CD4-positive, CD25-positive, alpha-beta regulatory T cell (primary cell): ENCODE measurements at regions not wholly inside any gene's neighbourhood (a gene's known extent, or its start where the extent isn't known, plus 50 kb on each side); places are given as distances from the start of the nearest gene placed in this dataset.

Experiments used
- ATAC-seq, 2 donors: fragments of 150-1000 bp; cut with Tn5 transposase; one replicate each; pipeline ENCODE4 v1.10.0; 2021; ENCODE audit warnings: low read depth in 2 of 2, moderate number of reproducible peaks in 2 of 2, moderate library complexity in 1 of 2
- DNase-seq, 3 donors: peaks; one replicate each; pipeline versions ENCODE4 v3.0.0 to v3.0.0-alpha.2; 2012 to 2022; ENCODE audit warnings: mixed read lengths in 1 of 3
- H3K27ac ChIP-seq: one replicate; pipeline ENCODE4 v1.7.0; 2013; ENCODE audit warnings: mild to moderate bottlenecking, low read length; ENCODE audit not compliant: insufficient read depth, poor library complexity, severe bottlenecking
- H3K27me3 ChIP-seq: one replicate; pipeline ENCODE4 v1.7.0; 2013; ENCODE audit warnings: low read length; ENCODE audit not compliant: control insufficient read depth, insufficient read depth
- H3K36me3 ChIP-seq: one replicate; pipeline ENCODE4 v1.7.0; 2013; ENCODE audit warnings: mild to moderate bottlenecking, low read length, moderate library complexity; ENCODE audit not compliant: control insufficient read depth, insufficient read depth
- H3K4me1 ChIP-seq: 2 replicates; pipeline ENCODE4 v1.7.0; 2013; ENCODE audit warnings: mild to moderate bottlenecking, low read length; ENCODE audit not compliant: insufficient read depth, control insufficient read depth, poor library complexity, severe bottlenecking
- H3K4me3 ChIP-seq: one replicate; pipeline ENCODE4 v1.7.0; 2013; ENCODE audit warnings: low read depth, mild to moderate bottlenecking, low read length, moderate library complexity
- H3K9me3 ChIP-seq, 2 experiments: 1 replicate in 1 of 2; 2 replicates in 1 of 2; pipeline ENCODE4 v1.7.0; 2013; ENCODE audit warnings: low read length in 2 of 2, mild to moderate bottlenecking in 1 of 2, moderate library complexity in 1 of 2; ENCODE audit not compliant: control insufficient read depth in 2 of 2
- H3K27ac Mint-ChIP-seq, 3 donors: one replicate each; pipeline ENCODE4 v1.8.0; 2020 to 2022; ENCODE audit warnings: mild to moderate bottlenecking in 3 of 3, mixed read lengths in 3 of 3, moderate library complexity in 2 of 3
- H3K27me3 Mint-ChIP-seq: one replicate; pipeline ENCODE4 v1.8.0; 2022; ENCODE audit warnings: mild to moderate bottlenecking, mixed read lengths
- H3K36me3 Mint-ChIP-seq: one replicate; pipeline ENCODE4 v1.8.0; 2020; ENCODE audit warnings: mixed read lengths
- H3K4me1 Mint-ChIP-seq, 4 donors: one replicate each; pipeline ENCODE4 v1.8.0; 2020 to 2022; ENCODE audit warnings: mixed read lengths in 4 of 4, mild to moderate bottlenecking in 1 of 4
- H3K4me3 Mint-ChIP-seq, 4 donors: one replicate each; pipeline ENCODE4 v1.8.0; 2020 to 2022; ENCODE audit warnings: mild to moderate bottlenecking in 4 of 4, mixed read lengths in 4 of 4, moderate library complexity in 3 of 4
- H3K9me3 Mint-ChIP-seq, 7 donors: one replicate each; pipeline ENCODE4 v1.8.0; 2020 to 2022; ENCODE audit warnings: mixed read lengths in 7 of 7, mild to moderate bottlenecking in 3 of 7, moderate library complexity in 2 of 7

GRCh38 chr7:84612981-84613681, 418.5 kb upstream of the SEMA3A start:
- DNase-seq, result no peak
- Histone ChIP-seq H3K36me3 (no peaks in the 10 kb centered on the region), H3K4me1 (no peaks in the 10 kb centered on the region), H3K27me3 (no peaks in the 10 kb centered on the region), H3K27ac (no peak overlapping the region), H3K9me3 (peaks cover 0 to 3% of the 10 kb centered on the region in 2 experiments), H3K4me3 (no peak overlapping the region)
- H3K27me3 Mint-ChIP-seq, result no peaks in the 10 kb centered on the region
- H3K4me1 Mint-ChIP-seq, result no peaks in the 10 kb centered on the region
- no peaks in the 10 kb centered on the region for H3K36me3 Mint-ChIP-seq
- H3K27ac Mint-ChIP-seq, result no peak overlapping the region
- no peak for ATAC-seq
- peaks cover 2 to 20% (median 7%) of the 10 kb centered on the region in 7 donors for H3K9me3 Mint-ChIP-seq
- H3K4me3 Mint-ChIP-seq, result no peak overlapping the region

GRCh38 chr7:84611391-84611790, 416.8 kb upstream of the SEMA3A start:
- Mint-ChIP-seq H3K4me1 (no peaks in the 10 kb centered on the region), H3K9me3 (peaks cover 2 to 14% (median 7%) of the 10 kb centered on the region in 7 donors), H3K27me3 (no peaks in the 10 kb centered on the region), H3K27ac (no peak overlapping the region), H3K4me3 (no peak overlapping the region), H3K36me3 (no peaks in the 10 kb centered on the region)
- Histone ChIP-seq H3K27me3 (no peaks in the 10 kb centered on the region), H3K4me3 (no peak overlapping the region), H3K36me3 (no peaks in the 10 kb centered on the region), H3K9me3 (peaks cover 0 to 3% of the 10 kb centered on the region in 2 experiments), H3K4me1 (no peaks in the 10 kb centered on the region), H3K27ac (no peak overlapping the region)
- no peak for ATAC-seq
- no peak for DNase-seq

GRCh38 chr7:84610390-84610789, 415.8 kb upstream of the SEMA3A start:
- no peak for ATAC-seq
- no peak overlapping the region for H3K27ac ChIP-seq
- H3K4me3 ChIP-seq, result no peak overlapping the region
- Mint-ChIP-seq H3K36me3 (no peaks in the 10 kb centered on the region), H3K27me3 (no peaks in the 10 kb centered on the region), H3K9me3 (peaks cover 2 to 11% (median 7%) of the 10 kb centered on the region in 7 donors), H3K4me1 (no peaks in the 10 kb centered on the region), H3K27ac (no peak overlapping the region), H3K4me3 (no peak overlapping the region)
- no peaks in the 10 kb centered on the region for H3K27me3 ChIP-seq
- no peaks in the 10 kb centered on the region for H3K4me1 ChIP-seq
- no peak for DNase-seq
- H3K36me3 ChIP-seq, result no peaks in the 10 kb centered on the region
- peaks cover 0 to 3% of the 10 kb centered on the region in 2 experiments for H3K9me3 ChIP-seq

- Histone ChIP-seq H3K9me3 (no peaks in the 10 kb centered on the region), H3K27me3 (no peaks in the 10 kb centered on the region), H3K27ac (no peak overlapping the region), H3K4me3 (no peak overlapping the region), H3K36me3 (no peaks in the 10 kb centered on the region), H3K4me1 (no peaks in the 10 kb centered on the region)
- Mint-ChIP-seq H3K27ac (no peak overlapping the region), H3K27me3 (no peaks in the 10 kb centered on the region), H3K36me3 (no peaks in the 10 kb centered on the region), H3K4me3 (no peak overlapping the region), H3K4me1 (no peaks in the 10 kb centered on the region), H3K9me3 (peaks cover 1 to 18% (median 5%) of the 10 kb centered on the region in 7 donors)
- ATAC-seq (no peak), DNase-seq (no peak)
These were observed 410.7 kb upstream of the SEMA3A start for GRCh38 chr7:84605301-84605700.

GRCh38 chr7:84603545-84603944, 409.0 kb upstream of the SEMA3A start:
- no peaks in the 10 kb centered on the region for H3K4me1 Mint-ChIP-seq
- no peak overlapping the region for H3K4me3 Mint-ChIP-seq
- Histone ChIP-seq H3K9me3 (no peaks in the 10 kb centered on the region), H3K36me3 (no peaks in the 10 kb centered on the region), H3K4me3 (no peak overlapping the region), H3K27ac (no peak overlapping the region), H3K27me3 (no peaks in the 10 kb centered on the region), H3K4me1 (no peaks in the 10 kb centered on the region)
- H3K9me3 Mint-ChIP-seq, result peaks cover 0 to 15% (median 1%) of the 10 kb centered on the region in 7 donors
- DNase-seq, result no peak
- H3K36me3 Mint-ChIP-seq, result no peaks in the 10 kb centered on the region
- no peak overlapping the region for H3K27ac Mint-ChIP-seq
- ATAC-seq, result no peak
- no peaks in the 10 kb centered on the region for H3K27me3 Mint-ChIP-seq

- H3K9me3 ChIP-seq, result peaks cover 0 to 7% of the 10 kb centered on the region in 2 experiments
- Mint-ChIP-seq H3K4me3 (no peak overlapping the region), H3K4me1 (no peaks in the 10 kb centered on the region), H3K9me3 (peaks cover 2 to 17% (median 12%) of the 10 kb centered on the region in 7 donors), H3K36me3 (no peaks in the 10 kb centered on the region), H3K27ac (no peak overlapping the region), H3K27me3 (no peaks in the 10 kb centered on the region)
- ATAC-seq (no peak), DNase-seq (no peak)
- no peaks in the 10 kb centered on the region for H3K4me1 ChIP-seq
- no peak overlapping the region for H3K27ac ChIP-seq
- no peaks in the 10 kb centered on the region for H3K27me3 ChIP-seq
- H3K4me3 ChIP-seq, result no peak overlapping the region
- no peaks in the 10 kb centered on the region for H3K36me3 ChIP-seq
These were observed 400.4 kb upstream of the SEMA3A start for GRCh38 chr7:84595026-84595425.

- Mint-ChIP-seq H3K4me3 (no peak overlapping the region), H3K36me3 (no peaks in the 10 kb centered on the region), H3K4me1 (no peaks in the 10 kb centered on the region), H3K27ac (no peak overlapping the region), H3K27me3 (no peaks in the 10 kb centered on the region), H3K9me3 (peaks cover 1 to 19% (median 10%) of the 10 kb centered on the region in 7 donors)
- H3K27me3 ChIP-seq, result no peaks in the 10 kb centered on the region
- peaks cover 2 to 14% of the 10 kb centered on the region in 2 experiments for H3K9me3 ChIP-seq
- ATAC-seq (no peak), DNase-seq (no peak)
- no peaks in the 10 kb centered on the region for H3K4me1 ChIP-seq
- no peak overlapping the region for H3K4me3 ChIP-seq
- H3K36me3 ChIP-seq, result no peaks in the 10 kb centered on the region
- H3K27ac ChIP-seq, result no peak overlapping the region
These were observed 397.3 kb upstream of the SEMA3A start for GRCh38 chr7:84591897-84592296.

- Mint-ChIP-seq H3K27me3 (no peaks in the 10 kb centered on the region), H3K4me3 (no peak overlapping the region), H3K36me3 (no peaks in the 10 kb centered on the region), H3K9me3 (peaks cover 4 to 14% (median 8%) of the 10 kb centered on the region in 7 donors), H3K4me1 (no peaks in the 10 kb centered on the region), H3K27ac (no peak overlapping the region)
- H3K27ac ChIP-seq, result no peak overlapping the region
- no peaks in the 10 kb centered on the region for H3K36me3 ChIP-seq
- no peaks in the 10 kb centered on the region for H3K27me3 ChIP-seq
- H3K4me1 ChIP-seq, result no peaks in the 10 kb centered on the region
- H3K9me3 ChIP-seq, result peaks cover 2 to 14% of the 10 kb centered on the region in 2 experiments
- DNase-seq (no peak), ATAC-seq (no peak)
- no peak overlapping the region for H3K4me3 ChIP-seq
These were observed 394.4 kb upstream of the SEMA3A start for GRCh38 chr7:84589012-84589411.
